Natural killer cell (primary cell): ENCODE measurements at regions not wholly inside any gene's neighbourhood (a gene's known extent, or its start where the extent isn't known, plus 50 kb on each side); places are given as distances from the start of the nearest gene placed in this dataset.

Experiments used
- ATAC-seq, 3 donors: fragments of 150-1000 bp in 2 of 3; fragments of 200-7000 bp in 1 of 3; cut with Tn5 transposase; 1 replicate in 1 of 3; 2 replicates in 2 of 3; pipeline ENCODE4 v1.10.0; 2021; ENCODE audit warnings: mild to moderate bottlenecking in 2 of 3, moderate library complexity in 2 of 3
- DNase-seq, 2 donors: peaks; one replicate each; pipeline versions ENCODE4 v3.0.0 to v3.0.0-alpha.2; 2013 to 2021; ENCODE audit warnings: mixed read lengths in 1 of 2
- H3K27ac ChIP-seq: one replicate; pipeline ENCODE4 v1.5.1; 2013; ENCODE audit warnings: mild to moderate bottlenecking, low read length
- H3K27me3 ChIP-seq: one replicate; pipeline ENCODE4 v1.6.1; 2013; ENCODE audit warnings: low read length; ENCODE audit not compliant: control insufficient read depth, insufficient read depth
- H3K36me3 ChIP-seq: one replicate; pipeline ENCODE4 v1.6.1; 2013; ENCODE audit warnings: low read length; ENCODE audit not compliant: control insufficient read depth, insufficient read depth
- H3K4me1 ChIP-seq: one replicate; pipeline ENCODE4 v1.6.1; 2013; ENCODE audit warnings: low read length; ENCODE audit not compliant: control insufficient read depth, insufficient read depth
- H3K4me3 ChIP-seq: one replicate; pipeline ENCODE4 v1.5.1; 2013; ENCODE audit warnings: low read length
- H3K9me3 ChIP-seq: one replicate; pipeline ENCODE4 v1.6.1; 2013; ENCODE audit warnings: low read length; ENCODE audit not compliant: control insufficient read depth, insufficient read depth
- H3K27ac Mint-ChIP-seq, 2 donors: one replicate each; pipeline ENCODE4 v1.8.0; 2022; ENCODE audit warnings: mild to moderate bottlenecking in 2 of 2, mixed read lengths in 2 of 2, moderate library complexity in 1 of 2
- H3K27me3 Mint-ChIP-seq, 2 donors: one replicate each; pipeline ENCODE4 v1.8.0; 2022; ENCODE audit warnings: low read depth in 2 of 2, mixed read lengths in 2 of 2
- H3K36me3 Mint-ChIP-seq: one replicate; pipeline ENCODE4 v1.8.0; 2022; ENCODE audit warnings: mixed read lengths
- H3K4me1 Mint-ChIP-seq, 2 donors: one replicate each; pipeline ENCODE4 v1.8.0; 2022; ENCODE audit warnings: mixed read lengths in 2 of 2
- H3K4me3 Mint-ChIP-seq: one replicate; pipeline ENCODE4 v1.8.0; 2022; ENCODE audit warnings: mild to moderate bottlenecking, moderate library complexity, mixed read lengths
- H3K9me3 Mint-ChIP-seq, 2 donors: one replicate each; pipeline ENCODE4 v1.8.0; 2022; ENCODE audit warnings: mixed read lengths in 2 of 2
- CTCF ChIP-seq: fragments of 200-600 bp; IDR thresholded peaks from one replicate; pipeline ENCODE4 v1.8.0; 2022; ENCODE audit warnings: antibody characterized with exemption
- WGBS: methylation state at CpG from one replicate; pipeline ENCODE4 v1.1.7; 2013; ENCODE audit warnings: missing lambda C conversion rate; ENCODE audit not compliant: insufficient coverage; 5-methylcytosine and 5-hydroxymethylcytosine counted together
- intact Hi-C: fragments of 100-400 bp; cut with micrococcal nuclease; formaldehyde crosslinking; loops from one replicate; pipeline ENCODE4 v1.14.2; 2022

- TF ChIP-seq CTCF = no peak
- H3K27ac Mint-ChIP-seq = no peak overlapping the region
- intact Hi-C loops = no loop called here
Observed at GRCh38 chr13:78820541-78820940, 161.6 kb upstream of the OBI1 start.

GRCh38 chr13:78816592-78816991, 157.6 kb upstream of the OBI1 start:
- Histone ChIP-seq H3K9me3 (no peaks in the 10 kb centered on the region), H3K4me3 (no peak overlapping the region), H3K36me3 (no peaks in the 10 kb centered on the region), H3K27ac (no peak overlapping the region), H3K27me3 (no peaks in the 10 kb centered on the region), H3K4me1 (no peaks in the 10 kb centered on the region)
- TF ChIP-seq CTCF = no peak
- no peak overlapping the region for H3K4me3 Mint-ChIP-seq
- peaks cover 0 to 2% of the 10 kb centered on the region in 2 donors for H3K9me3 Mint-ChIP-seq
- peaks cover 0 to 3% of the 10 kb centered on the region in 2 donors for H3K27me3 Mint-ChIP-seq
- intact Hi-C loops = no loop called here
- DNase-seq = no peak
- H3K4me1 Mint-ChIP-seq = no peaks in the 10 kb centered on the region
- no peaks in the 10 kb centered on the region for H3K36me3 Mint-ChIP-seq
- no peak for ATAC-seq
- no peak overlapping the region for H3K27ac Mint-ChIP-seq
- WGBS = 87% methylated on average over 15 of the region's 15 CpGs

More at GRCh38 chr13:78820541-78820940, 161.6 kb upstream of the OBI1 start:
- WGBS = 86% methylated on average over 1 of the region's 1 CpG
- Histone ChIP-seq H3K27ac (no peak overlapping the region), H3K9me3 (no peaks in the 10 kb centered on the region), H3K4me1 (no peaks in the 10 kb centered on the region), H3K27me3 (no peaks in the 10 kb centered on the region), H3K4me3 (no peak overlapping the region), H3K36me3 (no peaks in the 10 kb centered on the region)
- no peak for ATAC-seq
- Mint-ChIP-seq H3K36me3 (no peaks in the 10 kb centered on the region), H3K27me3 (peaks cover 0 to 3% of the 10 kb centered on the region in 2 donors), H3K4me3 (no peak overlapping the region), H3K4me1 (no peaks in the 10 kb centered on the region), H3K9me3 (no peaks in the 10 kb centered on the region)
- no peak for DNase-seq

GRCh38 chr13:78816154-78816553, 157.2 kb upstream of the OBI1 start:
- TF ChIP-seq CTCF = no peak

GRCh38 chr13:78806457-78806856, 147.5 kb upstream of the OBI1 start:
- Histone ChIP-seq H3K9me3 (no peaks in the 10 kb centered on the region), H3K27me3 (no peaks in the 10 kb centered on the region), H3K4me1 (no peaks in the 10 kb centered on the region), H3K36me3 (no peaks in the 10 kb centered on the region), H3K27ac (no peak overlapping the region), H3K4me3 (no peak overlapping the region)
- no peak for ATAC-seq
- Mint-ChIP-seq H3K9me3 (peaks cover 9 to 20% of the 10 kb centered on the region in 2 donors), H3K4me1 (no peaks in the 10 kb centered on the region), H3K4me3 (no peak overlapping the region), H3K27ac (no peak overlapping the region), H3K27me3 (peaks cover 0 to 3% of the 10 kb centered on the region in 2 donors), H3K36me3 (no peaks in the 10 kb centered on the region)
- 90% methylated on average over 3 of the region's 4 CpGs for WGBS
- DNase-seq = no peak
- TF ChIP-seq CTCF = no peak
- intact Hi-C loops = no loop called here

More at GRCh38 chr13:78816154-78816553, 157.2 kb upstream of the OBI1 start:
- no peaks in the 10 kb centered on the region for H3K9me3 ChIP-seq
- H3K4me3 ChIP-seq = no peak overlapping the region
- no peak overlapping the region for H3K4me3 Mint-ChIP-seq
- H3K36me3 ChIP-seq = no peaks in the 10 kb centered on the region
- no peaks in the 10 kb centered on the region for H3K4me1 ChIP-seq
- peaks cover 0 to 3% of the 10 kb centered on the region in 2 donors for H3K27me3 Mint-ChIP-seq
- peaks cover 0 to 2% of the 10 kb centered on the region in 2 donors for H3K9me3 Mint-ChIP-seq
- intact Hi-C loops = no loop called here
- no peaks in the 10 kb centered on the region for H3K27me3 ChIP-seq
- DNase-seq = no peak
- no peak overlapping the region for H3K27ac ChIP-seq
- no peaks in the 10 kb centered on the region for H3K4me1 Mint-ChIP-seq
- H3K36me3 Mint-ChIP-seq = no peaks in the 10 kb centered on the region
- WGBS = 81% methylated on average over 1 of the region's 1 CpG
- ATAC-seq = no peak
- H3K27ac Mint-ChIP-seq = no peak overlapping the region
